Uterus (tissue), 3 donors: ENCODE measurements at regions not wholly inside any gene's neighbourhood (a gene's known extent, or its start where the extent isn't known, plus 50 kb on each side); places are given as distances from the start of the nearest gene placed in this dataset.

Source experiments
- DNase-seq, 2 donors: peaks; one replicate each; pipeline ENCODE4 v3.0.0-alpha.2; 2019 to 2020
- H3K27ac ChIP-seq, 2 donors: fragments of 200-600 bp; sonication (generic); 1 replicate in 1 of 2; 2 replicates in 1 of 2; pipeline ENCODE4 v1.5.1; 2016 to 2018
- H3K27me3 ChIP-seq, 2 donors: fragments of 200-600 bp; sonication (generic); one replicate each; pipeline ENCODE4 v1.5.1; 2018 to 2019; ENCODE audit warnings: control low read depth in 1 of 2
- H3K36me3 ChIP-seq, 2 donors: fragments of 200-600 bp; sonication (generic); one replicate each; pipeline ENCODE4 v1.5.1; 2019; ENCODE audit warnings: control low read depth in 1 of 2
- H3K4me1 ChIP-seq, 2 donors: fragments of 200-600 bp; sonication (generic); one replicate each; pipeline ENCODE4 v1.5.1; 2018 to 2019; ENCODE audit warnings: control low read depth in 1 of 2
- H3K4me3 ChIP-seq, 2 donors: fragments of 200-600 bp; sonication (generic); 1 replicate in 1 of 2; 2 replicates in 1 of 2; pipeline ENCODE4 v1.5.1; 2018 to 2019; ENCODE audit warnings: mild to moderate bottlenecking in 1 of 2
- H3K9me3 ChIP-seq, 2 donors: fragments of 200-600 bp; sonication (generic); one replicate each; pipeline ENCODE4 v1.5.1; 2019; ENCODE audit warnings: control low read depth in 1 of 2
- POLR2A ChIP-seq, 2 donors: fragments of 450-650 bp; IDR thresholded peaks; one replicate each; pipeline ENCODE4 v1.6.1; 2016; ENCODE audit warnings: antibody characterized with exemption in 2 of 2, mild to moderate bottlenecking in 1 of 2, moderate library complexity in 1 of 2
- intact Hi-C: fragments of 100-400 bp; cut with DNase I; formaldehyde crosslinking; loops from one replicate; pipeline ENCODE4 v1.15.1; 2023; ENCODE audit warnings: low total_unique reads
- TF ChIP-seq, protein P1 (sequence below), 4 experiments: fragments of 200-600 bp in 2 of 4; fragments of 450-650 bp in 2 of 4; sonication (generic) in 2 of 4; IDR thresholded peaks; one replicate each; pipeline ENCODE4 v1.5.1; 2016 to 2019; ENCODE audit warnings: antibody characterized with exemption in 4 of 4, mild to moderate bottlenecking in 2 of 4, moderate library complexity in 1 of 4
- donor health status: DM: yes; HTN: yes; CAD: no.

DNA sequence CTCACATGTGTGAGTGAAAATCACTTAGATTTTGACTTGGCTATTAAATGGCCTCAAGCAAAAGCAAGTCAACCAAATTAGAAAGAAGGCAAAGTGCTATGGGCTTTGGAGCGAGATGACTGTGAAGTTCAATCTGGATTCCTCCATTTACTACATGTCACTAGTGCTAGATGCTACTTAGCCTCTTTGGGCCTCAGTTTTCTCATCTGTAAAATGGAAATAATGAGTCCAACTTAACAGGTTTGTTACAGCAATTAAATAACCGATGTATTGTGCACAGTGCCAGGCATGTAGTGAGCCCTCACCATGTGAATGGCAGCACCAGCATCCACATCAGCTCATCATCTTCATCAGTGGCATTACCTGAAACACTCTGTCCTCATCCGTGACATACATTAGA is 376.3 kb downstream of the MTX2 start:
- Histone ChIP-seq H3K4me3 (no peak overlapping the region), H3K27ac (no peak overlapping the region), H3K27me3 (no peaks in the 10 kb centered on the region), H3K4me1 (peaks cover 0 to 4% of the 10 kb centered on the region in 2 donors), H3K9me3 (no peaks in the 10 kb centered on the region), H3K36me3 (no peaks in the 10 kb centered on the region)
- intact Hi-C loops = no loop called here
- no peak for DNase-seq
- TF ChIP-seq POLR2A (IDR thresholded peaks at IDR 0.05) = no peak
- TF ChIP-seq, protein P1, sequence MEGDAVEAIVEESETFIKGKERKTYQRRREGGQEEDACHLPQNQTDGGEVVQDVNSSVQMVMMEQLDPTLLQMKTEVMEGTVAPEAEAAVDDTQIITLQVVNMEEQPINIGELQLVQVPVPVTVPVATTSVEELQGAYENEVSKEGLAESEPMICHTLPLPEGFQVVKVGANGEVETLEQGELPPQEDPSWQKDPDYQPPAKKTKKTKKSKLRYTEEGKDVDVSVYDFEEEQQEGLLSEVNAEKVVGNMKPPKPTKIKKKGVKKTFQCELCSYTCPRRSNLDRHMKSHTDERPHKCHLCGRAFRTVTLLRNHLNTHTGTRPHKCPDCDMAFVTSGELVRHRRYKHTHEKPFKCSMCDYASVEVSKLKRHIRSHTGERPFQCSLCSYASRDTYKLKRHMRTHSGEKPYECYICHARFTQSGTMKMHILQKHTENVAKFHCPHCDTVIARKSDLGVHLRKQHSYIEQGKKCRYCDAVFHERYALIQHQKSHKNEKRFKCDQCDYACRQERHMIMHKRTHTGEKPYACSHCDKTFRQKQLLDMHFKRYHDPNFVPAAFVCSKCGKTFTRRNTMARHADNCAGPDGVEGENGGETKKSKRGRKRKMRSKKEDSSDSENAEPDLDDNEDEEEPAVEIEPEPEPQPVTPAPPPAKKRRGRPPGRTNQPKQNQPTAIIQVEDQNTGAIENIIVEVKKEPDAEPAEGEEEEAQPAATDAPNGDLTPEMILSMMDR (IDR thresholded peaks at IDR 0.05) = no peak

DNA sequence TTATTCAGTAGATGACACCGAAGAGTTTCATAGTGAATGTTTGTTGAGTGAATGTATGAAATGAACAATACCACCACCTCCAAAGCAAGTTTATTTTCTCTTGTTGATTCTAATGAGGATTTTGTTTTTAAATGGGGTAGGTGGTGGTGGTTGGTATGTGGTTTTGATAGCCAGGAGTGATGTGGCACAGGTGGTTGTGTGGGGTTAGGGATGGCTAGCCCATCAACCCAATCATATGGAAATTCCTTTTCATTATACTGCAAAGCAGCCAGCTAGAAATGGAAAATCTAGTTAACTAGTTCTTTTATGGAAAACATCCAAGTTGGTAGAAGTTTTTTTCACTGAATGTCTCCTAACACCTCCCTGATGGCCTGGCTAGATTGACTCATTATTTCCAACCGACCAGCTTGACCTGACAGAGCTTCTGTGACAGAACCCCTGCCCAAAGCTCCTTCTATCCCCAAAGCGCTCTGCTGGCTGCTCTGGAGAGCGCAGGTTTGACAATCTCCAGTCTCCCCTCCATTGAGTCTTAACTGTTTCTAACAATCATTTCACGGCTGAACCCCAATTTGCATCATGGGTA is 376.9 kb downstream of the MTX2 start:
- H3K9me3 ChIP-seq = no peaks in the 10 kb centered on the region
- no peaks in the 10 kb centered on the region for H3K36me3 ChIP-seq
- intact Hi-C loops = no loop called here
- DNase-seq = no peak
- TF ChIP-seq POLR2A (IDR thresholded peaks at IDR 0.05) = no peak
- TF ChIP-seq, protein P1 (IDR thresholded peaks at IDR 0.05) = no peak
- no peak overlapping the region for H3K27ac ChIP-seq
- peaks cover 0 to 4% of the 10 kb centered on the region in 2 donors for H3K4me1 ChIP-seq
- H3K4me3 ChIP-seq = no peak overlapping the region
- no peaks in the 10 kb centered on the region for H3K27me3 ChIP-seq

DNA sequence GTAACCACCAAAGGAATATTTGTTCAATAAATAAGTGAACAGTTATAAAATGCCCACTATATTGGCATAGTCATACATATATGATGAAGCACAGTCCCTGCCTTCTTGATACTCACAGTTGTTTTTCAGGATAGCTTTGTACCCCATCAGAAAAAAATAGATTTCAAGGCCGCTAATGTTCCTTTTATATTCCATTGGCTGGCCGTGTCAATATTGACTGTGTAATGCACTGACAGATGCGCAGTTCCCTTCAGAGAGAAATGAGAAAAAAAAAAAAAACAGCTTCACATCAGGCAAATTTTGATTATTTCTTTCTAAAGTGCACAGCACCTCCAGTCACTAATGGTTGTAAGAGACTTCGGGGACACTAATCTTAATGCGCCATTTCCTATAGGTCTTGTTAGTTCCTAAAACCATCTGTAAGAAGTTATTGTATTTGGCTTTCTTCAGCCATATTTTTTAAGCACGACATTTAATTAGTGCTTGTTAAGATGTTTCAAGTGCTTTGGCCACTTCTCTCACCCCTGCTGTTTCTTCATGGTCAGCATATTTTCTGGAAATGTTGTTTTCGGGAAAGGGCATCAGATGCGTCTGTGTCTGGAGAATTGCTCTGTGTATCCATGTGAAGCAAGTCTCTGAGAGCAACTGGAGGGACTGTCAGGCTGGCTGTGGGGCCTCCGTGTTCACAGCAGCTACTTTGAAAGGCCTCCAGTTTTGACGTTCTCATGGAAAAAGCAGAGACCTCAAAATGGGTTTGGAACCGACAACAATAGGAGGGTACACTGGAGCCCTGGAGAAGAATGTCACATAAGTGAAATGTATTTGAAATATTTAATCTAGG is 378.3 kb downstream of the MTX2 start:
- Histone ChIP-seq H3K36me3 (no peaks in the 10 kb centered on the region), H3K4me3 (no peak overlapping the region), H3K27me3 (no peaks in the 10 kb centered on the region), H3K4me1 (peaks cover 0 to 4% of the 10 kb centered on the region in 2 donors), H3K9me3 (no peaks in the 10 kb centered on the region), H3K27ac (no peak overlapping the region)
- intact Hi-C loops = no loop called here
- TF ChIP-seq, protein P1 (IDR thresholded peaks at IDR 0.05) = no peak
- no peak for TF ChIP-seq POLR2A (IDR thresholded peaks at IDR 0.05)
- no peak for DNase-seq

DNA sequence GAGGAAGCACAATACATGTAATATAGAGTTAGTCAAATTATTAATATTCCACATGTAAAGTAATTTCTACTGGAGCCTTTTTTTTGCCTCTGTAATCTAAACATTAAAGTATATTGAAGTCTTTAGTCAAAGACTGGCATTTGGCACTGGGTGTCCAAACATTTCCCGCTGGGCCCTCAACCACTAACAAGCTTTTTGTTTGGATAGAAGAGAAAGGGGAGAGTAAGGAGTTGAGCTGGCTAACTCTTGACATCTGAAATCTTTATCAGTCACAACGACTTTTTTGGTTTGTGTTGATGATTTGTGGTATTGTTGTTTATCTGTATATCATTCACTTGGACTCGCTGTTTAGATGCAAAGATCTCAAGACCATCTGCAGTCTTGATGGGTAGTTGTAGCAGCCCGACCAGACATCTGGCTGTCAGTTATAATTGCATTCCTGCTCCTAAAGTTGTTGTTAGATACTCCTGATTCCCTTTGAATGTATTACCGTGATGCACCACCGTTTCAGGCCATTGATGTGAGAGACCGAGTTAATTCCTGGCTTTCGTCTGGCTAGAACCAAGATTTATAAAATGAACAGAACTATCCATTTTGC is 379.6 kb downstream of the MTX2 start:
- intact Hi-C loops = no loop called here
- Histone ChIP-seq H3K27me3 (no peaks in the 10 kb centered on the region), H3K9me3 (no peaks in the 10 kb centered on the region), H3K4me3 (no peak overlapping the region), H3K27ac (no peak overlapping the region), H3K36me3 (no peaks in the 10 kb centered on the region), H3K4me1 (peaks cover 2 to 3% of the 10 kb centered on the region in 2 donors)
- TF ChIP-seq, protein P1 (IDR thresholded peaks at IDR 0.05) = no peak
- no peak for TF ChIP-seq POLR2A (IDR thresholded peaks at IDR 0.05)
- no peak for DNase-seq
